ENCODE measurements at regions not wholly inside any gene's neighbourhood (a gene's known extent, or its start where the extent isn't known, plus 50 kb on each side); places are given as distances from the start of the nearest gene placed in this dataset.

- Histone ChIP-seq H3K4me2 (ENCODE audit: control insufficient read depth, insufficient read depth) (no peak overlapping the region), H3K4me1 (ENCODE audit: control insufficient read depth, insufficient read depth, low read length) (no peaks in the 10 kb centered on the region), H3K27me3 (replicated peaks in 1 of 2; ENCODE audit: control insufficient read depth in 2 of 2, insufficient read depth in 2 of 2, low read length in 1 of 2) (no peaks in the 10 kb centered on the region; a peak in 1 of 4 replicates), H3K4me3 (no peak overlapping the region), H2AFZ (ENCODE audit: control insufficient read depth, low read depth, low read length) (no peak overlapping the region), H3K79me2 (ENCODE audit: control insufficient read depth, insufficient read depth, low read length) (no peaks in the 10 kb centered on the region), H4K20me1 (ENCODE audit: control insufficient read depth, insufficient read depth) (no peaks in the 10 kb centered on the region), H3K9me3 (replicated peaks; ENCODE audit: control insufficient read depth, insufficient read depth, low read length) (no peaks in the 10 kb centered on the region), H3K36me3 (ENCODE audit: control insufficient read depth in 2 of 2, insufficient read depth in 2 of 2, low read length in 1 of 2) (no peaks in the 10 kb centered on the region), H3K27ac (ENCODE audit: control insufficient read depth, insufficient read depth) (no peak overlapping the region), H3K9ac (ENCODE audit: control insufficient read depth, insufficient read depth, low read length) (no peak overlapping the region)
- POLR2A ChIA-PET, result no interaction called here
- intact Hi-C loops (cut with micrococcal nuclease; ENCODE audit: unreplicated experiment), result loop anchor here (1.0 kb wide), 2 partner anchors 163 to 383 kb away; no protein-coding TSS in a partner anchor
- CTCF ChIA-PET, result interaction anchor here (0.6 to 10.4 kb wide), 12 partner anchors 44 to 1013 kb away, joined by 3 to 145 read pairs (median 4); partner anchors contain the start of gene TCL1B
- ATAC-seq (peak; percentile 71), DNase-seq (ENCODE audit: low read depth, low spot score) (no peak), FAIRE-seq (no peak)
- in situ Hi-C loops (cut with MboI), result loop anchor here (5.0 kb wide), 1 partner anchor 161 kb away; no protein-coding TSS in a partner anchor
- RAD21 ChIA-PET (ENCODE audit: unreplicated experiment), result interaction anchor here (0.8 to 2.1 kb wide), 8 partner anchors 45 to 164 kb away, joined by 3 to 9 read pairs (median 4); partner anchors contain the start of gene TCL1B
- SMC1A ChIA-PET (ENCODE audit: uncharacterized antibody, unreplicated experiment), result interaction anchor here (0.7 to 5.7 kb wide), 14 partner anchors 11 to 383 kb away, joined by 3 to 52 read pairs (median 4); no protein-coding TSS in a partner anchor
- 49% methylated on average over 8 of the region's 8 CpGs for WGBS (ENCODE audit: insufficient coverage, insufficient replicate concordance, low lambda C conversion rate, missing lambda C conversion rate)
- no peak for TF ChIP-seq ASH2L (IDR thresholded peaks at IDR 0.05; ENCODE audit: borderline replicate concordance, low read depth)
- no peak for TF ChIP-seq EED (IDR thresholded peaks at IDR 0.05; ENCODE audit: low read depth)
- TF ChIP-seq SMARCA5 (IDR thresholded peaks at IDR 0.05), result peak; percentile 44; the same call in 1 of the 2 replicates
- TF ChIP-seq RAD21 (IDR thresholded peaks at IDR 0.05; ENCODE audit: insufficient read depth, low read depth, low read length), result peak; percentile 67
- TF ChIP-seq CTCF (IDR thresholded peaks at IDR 0.05 in 2 of 3, conservative IDR thresholded peaks at IDR 0.05 in 1 of 3; ENCODE audit: control insufficient read depth in 2 of 3, extremely low read depth in 1 of 3, insufficient read depth in 1 of 3, low read depth in 3 of 3, low read length in 3 of 3), result peak in 2 of 3 experiments; percentile 28 to 32; a peak in 3 of 6 replicates
- TF ChIP-seq SMC3 (IDR thresholded peaks at IDR 0.05; ENCODE audit: borderline replicate concordance, low read length), result peak; percentile 39; the same call in 1 of the 2 replicates
- TF ChIP-seq FOS (IDR thresholded peaks at IDR 0.05; ENCODE audit: borderline replicate concordance, extremely low read depth, insufficient read length), result no peak
- no TSS peak for BruUV-seq (replicated peaks)
Observed at GRCh38 chr14:95611293-95611880, 74.8 kb upstream of the TCL1B start.

All from GM12878 (cell line).